VCaP (cell line): ENCODE measurements at regions not wholly inside any gene's neighbourhood (a gene's known extent, or its start where the extent isn't known, plus 50 kb on each side); places are given as distances from the start of the nearest gene placed in this dataset.

Experiments used
- H3K27ac ChIP-seq: fragments of 450-650 bp; 2 replicates; pipeline ENCODE4 v1.5.1; 2017
- CTCF ChIP-seq: fragments of 450-650 bp; conservative IDR thresholded peaks from 2 replicates; pipeline ENCODE4 v1.5.1; 2017; ENCODE audit warnings: mild to moderate bottlenecking, moderate library complexity

GRCh38 chr2:64223055-64223454 is 78.8 kb upstream of the PELI1 start:
- TF ChIP-seq CTCF = no peak

GRCh38 chr2:64225491-64225890 is 81.3 kb upstream of the PELI1 start:
- no peak for TF ChIP-seq CTCF
- no peak overlapping the region for H3K27ac ChIP-seq

More at GRCh38 chr2:64223055-64223454, 78.8 kb upstream of the PELI1 start:
- peak overlapping the region; percentile 66 for H3K27ac ChIP-seq

GRCh38 chr2:64226611-64227010 is 82.4 kb upstream of the PELI1 start:
- no peak overlapping the region for H3K27ac ChIP-seq
- TF ChIP-seq CTCF = no peak

GRCh38 chr2:64227603-64228125 is 83.4 kb upstream of the PELI1 start:
- peak overlapping the region; percentile 62 for H3K27ac ChIP-seq
- TF ChIP-seq CTCF = no peak

- TF ChIP-seq CTCF = no peak
- peak overlapping the region; percentile 62 for H3K27ac ChIP-seq
These were observed 84.0 kb upstream of the PELI1 start for GRCh38 chr2:64228126-64228678.

- TF ChIP-seq CTCF = no peak
- peak overlapping the region; percentile 62 for H3K27ac ChIP-seq
These were observed 84.7 kb upstream of the PELI1 start for GRCh38 chr2:64228918-64229317.

GRCh38 chr2:64230540-64230939 is 86.3 kb upstream of the PELI1 start:
- H3K27ac ChIP-seq = no peak overlapping the region
- TF ChIP-seq CTCF = no peak
